Stimulated activated naive CD8-positive, alpha-beta T cell treated with anti-CD3 and anti-CD28 coated beads, Interleukin-15, Interleukin-2, amounts not matched to agents 100 U/mL and 50 U/mL, for 24 hours (primary cell): ENCODE measurements at regions not wholly inside any gene's neighbourhood (a gene's known extent, or its start where the extent isn't known, plus 50 kb on each side); places are given as distances from the start of the nearest gene placed in this dataset.
"Not testable (repeated sequence)": the region's sequence is repeated elsewhere in the genome, so short reads cannot be mapped to it uniquely, and the experiment has no call there.

Source experiments
- ATAC-seq: fragments of 150-1000 bp; cut with Tn5 transposase; one replicate; pipeline ENCODE4 v1.10.0; 2021
- DNase-seq: peaks from one replicate; pipeline ENCODE4 v3.0.0; 2021

DNA sequence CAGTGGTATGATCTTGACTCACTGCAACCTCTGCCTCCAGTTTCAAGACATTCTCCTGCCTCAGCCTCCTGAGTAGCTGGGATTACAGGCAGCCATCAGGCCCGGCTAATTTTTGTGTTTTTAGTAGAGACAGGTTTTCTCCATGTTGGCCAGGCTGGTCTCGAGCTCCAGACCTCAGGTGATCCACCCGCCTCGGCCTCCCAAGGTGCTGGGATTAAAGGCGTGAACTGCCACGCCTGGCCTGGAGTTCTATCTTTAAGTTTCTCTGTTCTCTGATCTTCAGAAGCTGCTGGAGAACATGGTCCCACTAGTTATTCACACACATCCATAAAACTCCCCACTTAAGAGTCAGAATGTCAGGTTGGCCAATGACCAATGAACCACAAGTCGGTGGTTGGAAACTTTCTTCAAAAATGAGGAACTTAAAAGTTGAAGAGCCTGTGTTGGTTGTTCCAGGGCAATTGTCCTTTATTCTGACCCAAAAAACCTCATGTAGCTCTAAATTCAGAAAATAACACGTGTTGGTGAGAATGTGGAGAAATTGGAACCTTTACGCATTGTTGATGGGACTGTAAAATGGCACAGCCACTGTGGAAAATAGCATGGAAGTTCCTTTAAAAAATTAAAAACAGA is 55.9 kb upstream of the PIK3CB start:
- DNase-seq (no peak), ATAC-seq (peak; percentile 66)

DNA sequence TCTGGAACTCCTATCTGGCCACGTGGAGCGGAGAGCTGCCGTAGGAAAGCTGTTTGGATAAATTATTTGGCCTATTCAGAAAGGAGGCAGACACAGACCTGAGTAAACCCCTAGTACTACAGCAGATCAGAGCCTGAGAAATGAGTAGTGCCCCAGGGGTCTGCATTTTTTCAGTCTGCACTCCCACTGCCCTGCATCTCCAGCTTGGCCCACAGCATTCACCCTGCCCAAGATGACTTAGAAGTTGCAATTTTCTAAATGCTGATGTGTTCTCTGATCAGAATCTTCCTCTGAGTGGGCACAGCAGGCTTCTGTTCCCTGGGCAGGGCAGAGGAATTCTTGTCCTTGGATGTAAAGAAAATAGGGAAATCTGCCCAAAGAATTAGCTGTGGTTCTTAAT is 55.1 kb upstream of the PIK3CB start:
- no peak for ATAC-seq
- no peak for DNase-seq

DNA sequence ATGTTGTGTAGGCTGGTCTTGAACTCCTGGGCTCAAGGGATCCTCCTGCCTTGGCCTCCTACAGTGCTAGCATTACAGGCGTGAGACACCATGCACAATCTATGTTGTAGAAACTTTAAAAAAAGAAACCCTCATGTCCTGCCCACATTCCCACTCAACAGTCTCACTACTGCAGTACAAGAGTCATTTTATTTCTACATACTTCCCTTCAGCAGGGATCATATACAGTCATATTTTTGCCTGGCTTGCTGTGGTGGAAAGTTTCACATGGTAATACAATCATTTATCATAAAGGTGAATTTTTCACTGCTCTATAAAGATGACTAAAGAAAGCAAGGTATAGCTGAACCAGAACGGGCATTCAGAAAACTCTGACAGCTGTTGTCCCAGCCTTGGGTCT is 53.8 kb upstream of the PIK3CB start:
- DNase-seq (no peak), ATAC-seq (peak; percentile 53)

DNA sequence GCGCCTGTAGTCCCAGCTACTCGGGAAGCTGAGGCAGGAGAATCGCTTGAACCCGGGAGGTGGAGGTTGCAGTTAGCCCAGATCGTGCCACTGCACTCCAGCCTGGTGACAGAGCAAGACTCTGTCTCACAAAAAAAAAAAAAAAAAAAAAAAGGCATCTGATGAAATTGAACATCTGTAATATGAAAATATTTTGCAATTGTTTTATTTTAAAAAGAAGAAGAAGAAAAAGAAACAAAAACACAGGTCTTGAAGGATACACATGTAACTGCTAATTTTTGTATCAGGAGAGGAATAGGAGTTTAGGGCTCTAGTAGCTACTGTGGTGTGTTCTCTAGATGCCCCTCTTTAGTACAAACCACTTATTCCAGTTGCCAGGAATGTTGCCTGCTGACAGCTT is 51.4 kb upstream of the PIK3CB start:
- DNase-seq, ATAC-seq: not testable (repeated sequence)
